ENCODE measurements at regions not wholly inside any gene's neighbourhood (a gene's known extent, or its start where the extent isn't known, plus 50 kb on each side); places are given as distances from the start of the nearest gene placed in this dataset.

- ChIA-PET CTCF (no interaction called here), POLR2A (no interaction called here)
- Mint-ChIP-seq H3K4me3 (no peak overlapping the region), H3K36me3 (ENCODE audit: low read depth) (no peaks in the 10 kb centered on the region), H3K27me3 (no peaks in the 10 kb centered on the region), H3K9me3 (no peaks in the 10 kb centered on the region), H3K27ac (no peak overlapping the region), H3K4me1 (ENCODE audit: low read depth) (no peaks in the 10 kb centered on the region)
- Histone ChIP-seq H3K4me3 (ENCODE audit: low read length) (no peak overlapping the region), H3K9me3 (ENCODE audit: control insufficient read depth in 1 of 2, insufficient read depth in 1 of 2, low read length in 2 of 2) (no peaks in the 10 kb centered on the region), H3K36me3 (ENCODE audit: insufficient read depth, low read length) (no peaks in the 10 kb centered on the region), H3K4me1 (ENCODE audit: insufficient read depth, low read length) (no peaks in the 10 kb centered on the region), H3K27ac (ENCODE audit: low read depth in 1 of 2, low read length in 2 of 2) (no peak overlapping the region), H3K27me3 (ENCODE audit: control insufficient read depth in 1 of 2, insufficient read depth in 2 of 2, low read length in 2 of 2) (no peaks in the 10 kb centered on the region)
- intact Hi-C loops (cut with DNase I, micrococcal nuclease), result no loop called here
- TF ChIP-seq, protein P1, sequence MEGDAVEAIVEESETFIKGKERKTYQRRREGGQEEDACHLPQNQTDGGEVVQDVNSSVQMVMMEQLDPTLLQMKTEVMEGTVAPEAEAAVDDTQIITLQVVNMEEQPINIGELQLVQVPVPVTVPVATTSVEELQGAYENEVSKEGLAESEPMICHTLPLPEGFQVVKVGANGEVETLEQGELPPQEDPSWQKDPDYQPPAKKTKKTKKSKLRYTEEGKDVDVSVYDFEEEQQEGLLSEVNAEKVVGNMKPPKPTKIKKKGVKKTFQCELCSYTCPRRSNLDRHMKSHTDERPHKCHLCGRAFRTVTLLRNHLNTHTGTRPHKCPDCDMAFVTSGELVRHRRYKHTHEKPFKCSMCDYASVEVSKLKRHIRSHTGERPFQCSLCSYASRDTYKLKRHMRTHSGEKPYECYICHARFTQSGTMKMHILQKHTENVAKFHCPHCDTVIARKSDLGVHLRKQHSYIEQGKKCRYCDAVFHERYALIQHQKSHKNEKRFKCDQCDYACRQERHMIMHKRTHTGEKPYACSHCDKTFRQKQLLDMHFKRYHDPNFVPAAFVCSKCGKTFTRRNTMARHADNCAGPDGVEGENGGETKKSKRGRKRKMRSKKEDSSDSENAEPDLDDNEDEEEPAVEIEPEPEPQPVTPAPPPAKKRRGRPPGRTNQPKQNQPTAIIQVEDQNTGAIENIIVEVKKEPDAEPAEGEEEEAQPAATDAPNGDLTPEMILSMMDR (IDR thresholded peaks at IDR 0.05), result no peak
- ATAC-seq (ENCODE audit: poor library complexity), result no peak
- DNase-seq, result no peak
Measured at GRCh38 chr18:51753365-51754057, 556.0 kb upstream of the MEX3C start.

GRCh38 chr18:51754566-51754965 lies 557.1 kb upstream of the MEX3C start:
- Histone ChIP-seq H3K9me3 (ENCODE audit: control insufficient read depth in 1 of 2, insufficient read depth in 1 of 2, low read length in 2 of 2) (no peaks in the 10 kb centered on the region), H3K4me3 (ENCODE audit: low read length) (no peak overlapping the region), H3K36me3 (ENCODE audit: insufficient read depth, low read length) (no peaks in the 10 kb centered on the region), H3K4me1 (ENCODE audit: insufficient read depth, low read length) (no peaks in the 10 kb centered on the region), H3K27ac (ENCODE audit: low read depth in 1 of 2, low read length in 2 of 2) (no peak overlapping the region), H3K27me3 (ENCODE audit: control insufficient read depth in 1 of 2, insufficient read depth in 2 of 2, low read length in 2 of 2) (no peaks in the 10 kb centered on the region)
- Mint-ChIP-seq H3K27ac (no peak overlapping the region), H3K27me3 (no peaks in the 10 kb centered on the region), H3K4me1 (ENCODE audit: low read depth) (no peaks in the 10 kb centered on the region), H3K9me3 (no peaks in the 10 kb centered on the region), H3K4me3 (no peak overlapping the region), H3K36me3 (ENCODE audit: low read depth) (no peaks in the 10 kb centered on the region)
- TF ChIP-seq, protein P1 (IDR thresholded peaks at IDR 0.05), result no peak
- ATAC-seq (ENCODE audit: poor library complexity) (no peak), DNase-seq (no peak)
- ChIA-PET CTCF (no interaction called here), POLR2A (no interaction called here)
- intact Hi-C loops (cut with DNase I, micrococcal nuclease), result no loop called here

DNA sequence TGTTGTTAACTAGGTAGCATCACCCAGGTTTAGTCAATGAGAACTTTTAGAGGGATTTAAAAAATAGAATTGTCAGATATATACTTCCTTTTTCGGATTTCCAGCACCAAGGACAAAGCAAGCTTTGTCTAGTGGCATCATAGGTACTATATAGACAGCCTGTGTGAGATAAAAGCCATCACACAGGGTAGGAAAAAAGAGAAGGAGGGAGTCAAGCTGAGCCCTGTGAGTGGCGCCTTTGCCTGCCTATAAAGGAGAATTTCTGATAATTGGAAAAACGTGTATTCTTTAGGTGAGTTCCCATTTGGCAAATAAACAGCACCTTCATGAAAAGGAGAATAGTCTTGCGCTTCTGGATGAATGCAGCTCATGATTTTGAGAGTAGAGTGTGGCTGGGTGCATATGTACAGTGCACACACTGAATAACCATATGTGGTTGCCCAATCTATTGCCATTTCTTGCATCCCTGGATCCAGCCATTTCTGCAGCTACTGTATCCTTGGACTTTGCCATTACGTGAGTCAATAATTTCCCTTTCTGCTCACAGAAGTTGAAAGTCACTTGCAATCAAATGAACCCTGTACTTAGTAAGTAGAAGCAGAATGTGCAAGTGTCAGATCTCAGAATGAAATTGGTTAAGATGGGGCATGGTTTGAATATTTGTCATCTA lies 559.9 kb upstream of the MEX3C start:
- Mint-ChIP-seq H3K27me3 (no peaks in the 10 kb centered on the region), H3K4me3 (no peak overlapping the region)
- TF ChIP-seq, protein P1 (IDR thresholded peaks at IDR 0.05), result no peak

More for the DNA sequence above, 559.9 kb upstream of the MEX3C start:
- DNase-seq, result no peak
- Mint-ChIP-seq H3K36me3 (ENCODE audit: low read depth) (no peaks in the 10 kb centered on the region), H3K27ac (no peak overlapping the region), H3K4me1 (ENCODE audit: low read depth) (no peaks in the 10 kb centered on the region), H3K9me3 (no peaks in the 10 kb centered on the region)
- Histone ChIP-seq H3K4me1 (ENCODE audit: insufficient read depth, low read length) (no peaks in the 10 kb centered on the region), H3K27me3 (ENCODE audit: control insufficient read depth in 1 of 2, insufficient read depth in 2 of 2, low read length in 2 of 2) (no peaks in the 10 kb centered on the region), H3K9me3 (ENCODE audit: control insufficient read depth in 1 of 2, insufficient read depth in 1 of 2, low read length in 2 of 2) (no peaks in the 10 kb centered on the region), H3K27ac (ENCODE audit: low read depth in 1 of 2, low read length in 2 of 2) (no peak overlapping the region), H3K4me3 (ENCODE audit: low read length) (no peak overlapping the region), H3K36me3 (ENCODE audit: insufficient read depth, low read length) (no peaks in the 10 kb centered on the region)
- no peak for ATAC-seq (ENCODE audit: poor library complexity)
- intact Hi-C loops (cut with DNase I, micrococcal nuclease), result no loop called here
- ChIA-PET POLR2A (no interaction called here), CTCF (no interaction called here)

All from CD4-positive, alpha-beta T cell (primary cell).